ENCODE measurements at regions not wholly inside any gene's neighbourhood (a gene's known extent, or its start where the extent isn't known, plus 50 kb on each side); places are given as distances from the start of the nearest gene placed in this dataset.
"Not testable (repeated sequence)": the region's sequence is repeated elsewhere in the genome, so short reads cannot be mapped to it uniquely, and the experiment has no call there.

GRCh38 chr1:157239936-157240335 is 101.7 kb upstream of the ETV3 start:
- H3K4me3 ChIP-seq, result no peak overlapping the region
- no peak overlapping the region for H3K27ac ChIP-seq

DNA sequence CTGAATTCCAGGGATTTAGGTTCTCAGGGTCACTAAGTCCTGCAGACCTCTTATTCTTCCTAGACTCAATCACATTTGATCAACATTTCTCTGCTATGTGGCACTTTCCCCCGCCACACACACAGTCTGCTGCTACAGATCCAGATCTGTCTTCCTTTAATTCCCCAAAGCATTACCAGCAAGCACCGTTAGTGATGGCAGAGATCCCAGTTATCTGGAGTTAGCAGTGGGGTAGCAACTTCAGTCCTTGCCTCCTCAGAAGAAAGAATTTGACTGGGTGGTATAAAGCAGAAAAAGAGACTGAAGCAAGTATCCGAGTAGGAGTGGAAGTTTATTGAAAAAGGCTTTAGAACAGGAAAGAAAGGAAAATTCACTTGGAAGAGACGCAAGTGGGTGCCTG is 100.4 kb upstream of the ETV3 start:
- no peak overlapping the region for H3K4me3 ChIP-seq
- H3K27ac ChIP-seq, result no peak overlapping the region

GRCh38 chr1:157237981-157238380 is 99.8 kb upstream of the ETV3 start:
- Histone ChIP-seq H3K27ac (no peak overlapping the region), H3K4me3 (no peak overlapping the region)

DNA sequence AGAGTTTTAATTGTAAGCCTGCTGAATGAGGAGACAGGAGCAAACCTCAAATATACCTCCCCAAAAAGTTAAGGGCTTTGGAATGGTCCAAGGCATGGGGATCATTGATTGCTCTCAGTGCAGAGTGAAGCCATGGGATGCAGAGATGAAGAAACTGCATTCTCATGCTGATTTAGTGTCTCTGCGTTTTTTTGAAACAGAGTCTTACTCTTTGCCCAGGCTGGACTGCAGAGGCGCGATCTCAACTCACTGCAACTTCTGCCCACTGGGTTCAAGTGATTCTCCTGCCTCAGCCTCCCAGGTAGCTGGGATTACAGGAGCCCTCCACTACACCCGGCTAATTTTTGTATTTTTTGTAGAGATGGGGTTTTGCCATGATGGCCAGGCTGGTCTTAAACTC is 99.3 kb upstream of the ETV3 start:
- H3K4me3 ChIP-seq, result no peak overlapping the region
- no peak overlapping the region for H3K27ac ChIP-seq

DNA sequence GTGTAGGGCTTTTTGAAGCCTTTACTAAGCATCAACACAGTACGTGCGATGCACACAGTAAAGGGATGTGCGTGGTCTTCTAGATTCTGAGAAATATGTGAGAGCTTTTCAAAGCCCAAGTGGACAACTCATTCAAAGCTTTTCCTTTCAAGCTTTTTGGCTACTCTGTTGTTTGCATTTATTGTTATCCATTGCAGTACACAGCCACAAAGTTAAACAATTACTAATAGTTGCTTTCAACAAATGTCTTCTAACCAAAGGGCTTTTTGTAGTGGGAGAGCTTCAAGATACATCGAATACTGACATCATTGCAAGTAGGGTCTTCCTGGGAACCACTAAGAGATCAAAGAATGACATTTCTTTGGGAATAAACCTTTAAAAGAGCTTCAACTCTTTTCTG is 97.9 kb upstream of the ETV3 start:
- H3K27ac ChIP-seq, result no peak overlapping the region

DNA sequence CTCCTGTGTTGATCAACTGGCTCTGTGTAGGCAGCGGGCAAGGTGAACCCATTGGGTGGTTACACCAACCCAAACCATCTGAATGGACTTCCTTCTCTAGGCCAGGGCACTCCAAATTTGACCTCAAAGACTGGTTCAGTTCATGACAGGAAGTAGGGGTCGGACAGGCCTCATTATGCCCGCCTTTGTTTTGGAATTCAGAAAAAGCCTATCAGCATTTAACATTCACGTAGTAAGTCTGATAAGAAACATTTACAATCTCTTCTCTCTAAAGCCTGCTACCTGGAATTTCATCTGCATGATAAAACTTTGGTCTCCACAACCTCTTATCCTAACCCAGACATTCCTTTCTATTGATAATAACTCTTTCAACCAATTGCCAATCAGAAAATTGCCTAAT is 97.1 kb upstream of the ETV3 start:
- H3K27ac ChIP-seq, result peak overlapping the region in 1 of 21 experiments; percentile 31
- no peak overlapping the region for H3K4me3 ChIP-seq

More for the DNA sequence above, 97.9 kb upstream of the ETV3 start:
- H3K4me3 ChIP-seq, result no peak overlapping the region

- Histone ChIP-seq H3K4me3 (no peak overlapping the region), H3K27ac (peak overlapping the region in 1 of 21 experiments; percentile 31)
Measured at GRCh38 chr1:157234705-157235273, 96.6 kb upstream of the ETV3 start.

GRCh38 chr1:157233131-157233530 is 94.9 kb upstream of the ETV3 start:
- H3K4me3 ChIP-seq, result no peak overlapping the region
- no peak overlapping the region for H3K27ac ChIP-seq

DNA sequence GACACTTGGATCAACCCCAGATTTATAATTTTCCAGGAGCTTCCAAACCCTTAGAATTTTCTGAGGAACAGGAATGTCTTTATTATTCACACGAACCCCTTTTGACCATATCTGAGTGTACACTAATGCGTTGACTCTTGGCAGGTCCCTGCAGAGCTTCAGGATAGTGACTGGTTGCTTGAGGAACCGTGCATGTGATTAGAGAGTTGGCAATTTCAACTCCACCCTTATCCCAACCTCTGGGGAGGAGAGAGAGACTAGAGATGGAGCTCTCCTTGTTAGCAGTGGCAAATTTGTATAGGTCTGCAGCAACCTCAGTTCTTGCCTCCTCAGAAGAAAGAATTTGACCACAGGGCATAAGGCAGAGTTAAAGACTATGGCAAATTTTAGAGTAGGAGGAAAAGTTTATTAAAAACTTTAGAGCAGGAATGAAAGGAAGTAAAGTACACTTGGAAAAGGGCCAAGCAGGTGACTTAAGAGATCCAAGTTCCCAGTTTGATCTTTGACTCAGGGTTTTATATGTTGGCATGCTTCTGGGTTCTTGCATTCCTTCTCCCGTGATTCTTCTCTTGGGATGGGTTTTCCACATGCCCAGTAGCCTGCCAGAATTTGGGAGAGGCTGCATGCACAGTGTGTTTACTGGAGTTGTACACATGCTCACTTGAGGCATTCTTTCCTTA is 93.8 kb upstream of the ETV3 start:
- Histone ChIP-seq H3K4me3 (no peak overlapping the region), H3K27ac (no peak overlapping the region)

DNA sequence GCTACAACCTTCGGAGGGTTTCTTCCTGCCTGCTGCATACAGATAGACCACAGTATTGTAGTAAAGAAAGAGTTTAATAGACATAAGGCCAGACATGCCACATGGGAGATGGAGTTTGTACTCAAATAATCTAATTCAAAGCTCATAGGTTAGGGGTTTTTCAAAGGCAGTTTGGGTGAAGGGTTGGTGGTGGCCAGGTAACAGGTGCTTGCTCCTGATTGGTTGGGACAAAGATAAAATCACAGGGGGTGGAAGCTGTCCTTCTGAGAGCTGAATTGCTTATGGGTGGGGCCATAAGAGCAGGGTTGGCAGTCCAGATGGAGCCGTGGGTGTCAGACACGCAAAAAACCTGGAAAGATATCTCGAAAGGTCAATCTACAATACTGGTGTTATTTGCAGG is 92.3 kb upstream of the ETV3 start:
- Histone ChIP-seq H3K4me3 (no peak overlapping the region), H3K27ac (no peak overlapping the region)

DNA sequence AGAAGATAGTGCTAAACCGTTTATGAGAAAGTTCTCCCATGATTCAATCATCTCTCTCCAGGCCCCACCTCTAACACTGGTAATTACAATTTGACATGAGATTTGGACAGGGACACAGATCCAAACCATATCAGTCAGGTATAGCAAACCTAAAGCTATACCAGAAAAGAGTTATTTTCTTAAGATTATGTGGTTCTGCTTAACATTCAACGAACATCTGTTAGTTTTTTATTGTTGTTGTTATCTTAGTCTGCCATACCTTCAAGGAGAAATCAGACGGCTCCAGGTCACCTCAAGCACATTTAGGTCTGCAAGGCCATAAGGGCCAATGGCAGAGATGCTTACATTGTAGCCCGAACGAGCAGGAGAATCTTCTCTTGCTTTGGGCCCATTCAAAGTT is 89.5 kb upstream of the ETV3 start:
- no peak overlapping the region for H3K4me3 ChIP-seq
- H3K27ac ChIP-seq, result no peak overlapping the region

GRCh38 chr1:157226739-157227138 is 88.5 kb upstream of the ETV3 start:
- Histone ChIP-seq H3K4me3 (no peak overlapping the region), H3K27ac (no peak overlapping the region)

DNA sequence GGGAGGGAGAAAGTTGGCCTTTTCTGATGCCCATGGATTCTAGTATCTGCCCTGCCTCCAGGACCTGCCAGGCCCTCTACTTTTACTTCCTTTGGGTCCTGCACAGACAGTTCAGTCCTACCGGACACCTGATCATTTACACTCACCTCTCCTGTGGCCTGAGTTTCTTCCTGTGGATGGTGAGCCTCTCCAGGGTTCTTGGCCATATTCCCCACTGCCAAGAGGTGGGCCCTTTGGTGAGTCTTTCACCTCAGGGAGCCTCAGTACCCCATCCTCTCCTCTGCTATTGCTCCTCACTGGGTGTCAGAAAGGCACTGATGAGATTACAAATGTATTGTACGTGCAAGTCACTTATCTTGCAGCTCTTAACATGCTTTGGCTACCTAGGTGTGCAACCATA is 81.4 kb upstream of the ETV3 start:
- no peak overlapping the region for H3K27ac ChIP-seq
- no peak overlapping the region for H3K4me3 ChIP-seq

DNA sequence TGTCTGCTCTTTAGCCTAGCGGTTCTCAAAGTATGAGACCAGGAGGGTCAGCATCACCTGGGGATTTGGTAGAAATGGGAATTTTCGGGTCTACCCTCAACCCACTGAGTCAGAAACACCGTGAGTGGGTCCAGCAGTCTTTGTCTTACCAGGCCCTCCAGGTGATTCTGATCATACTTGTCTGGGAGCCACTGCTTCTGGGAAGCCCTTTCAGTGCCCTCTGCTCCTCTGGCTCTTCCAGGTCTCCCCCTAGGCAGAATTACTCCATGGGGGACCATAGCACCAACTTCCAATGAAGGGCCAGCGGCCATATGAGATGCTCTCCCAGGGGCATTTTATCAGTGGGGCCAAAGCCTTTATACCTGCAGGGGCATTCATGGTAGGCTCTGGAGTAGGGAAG is 81.0 kb upstream of the ETV3 start:
- Histone ChIP-seq H3K4me3 (no peak overlapping the region), H3K27ac (no peak overlapping the region)

DNA sequence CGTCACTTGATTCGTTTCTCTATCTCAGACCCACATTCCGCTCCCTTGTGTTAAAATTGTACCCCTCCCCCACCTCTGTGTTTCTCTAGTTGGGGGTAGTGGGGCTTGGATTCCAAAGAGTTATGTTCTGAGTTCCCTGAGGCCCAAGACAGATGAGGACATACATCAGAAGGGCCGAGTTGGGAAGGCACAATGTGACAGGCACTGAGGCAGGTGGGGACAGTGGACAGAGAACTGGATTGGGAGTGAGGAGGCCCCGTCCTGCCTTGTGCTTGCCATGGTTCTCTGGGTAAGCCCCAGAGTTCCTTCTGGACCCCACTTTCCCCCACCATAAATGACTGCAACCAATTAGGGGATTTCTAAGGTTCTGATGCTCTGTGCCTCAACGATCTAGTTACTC is 80.5 kb upstream of the ETV3 start:
- H3K27ac ChIP-seq, result no peak overlapping the region
- no peak overlapping the region for H3K4me3 ChIP-seq

DNA sequence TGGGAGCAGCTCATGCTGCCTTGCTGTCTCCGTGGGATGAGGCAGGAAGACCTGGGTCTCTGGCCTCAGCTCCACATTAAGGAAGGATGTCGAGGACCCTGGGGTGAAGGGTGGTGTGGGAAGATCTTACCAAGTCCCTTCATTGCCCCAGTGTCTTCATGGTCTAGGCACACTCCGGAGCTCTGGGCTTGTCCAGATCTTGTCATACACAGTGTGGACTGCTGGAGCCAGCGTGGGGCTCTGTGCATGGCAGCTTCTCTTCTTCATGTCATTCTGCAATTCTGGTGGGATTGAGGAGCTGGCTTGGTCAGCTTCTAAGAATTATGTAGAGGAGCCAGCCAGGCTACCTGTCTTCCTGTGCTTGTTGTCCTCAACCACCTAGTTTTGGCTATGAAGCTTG is 79.3 kb upstream of the ETV3 start:
- Histone ChIP-seq H3K4me3 (no peak overlapping the region), H3K27ac (no peak overlapping the region)

DNA sequence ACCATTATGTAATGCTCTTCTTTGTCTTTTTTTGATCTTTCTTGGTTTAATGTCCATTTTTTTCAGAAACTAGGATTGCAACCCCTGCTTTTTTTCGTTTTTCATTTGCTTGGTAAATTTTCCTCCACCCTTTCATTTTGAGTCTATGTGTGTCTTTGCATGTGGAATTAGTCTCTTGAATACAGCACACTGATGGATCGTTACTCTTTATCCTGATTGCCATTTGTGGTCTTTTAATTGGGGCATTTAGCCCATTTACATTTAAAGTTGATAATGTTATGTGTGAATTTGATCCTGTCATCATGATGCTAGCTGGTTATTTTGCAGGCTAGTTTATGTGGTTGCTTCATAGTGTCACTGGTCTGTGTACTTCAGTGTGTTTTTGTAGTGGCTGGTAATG is 75.6 kb upstream of the ETV3 start:
- no peak overlapping the region for H3K4me3 ChIP-seq

DNA sequence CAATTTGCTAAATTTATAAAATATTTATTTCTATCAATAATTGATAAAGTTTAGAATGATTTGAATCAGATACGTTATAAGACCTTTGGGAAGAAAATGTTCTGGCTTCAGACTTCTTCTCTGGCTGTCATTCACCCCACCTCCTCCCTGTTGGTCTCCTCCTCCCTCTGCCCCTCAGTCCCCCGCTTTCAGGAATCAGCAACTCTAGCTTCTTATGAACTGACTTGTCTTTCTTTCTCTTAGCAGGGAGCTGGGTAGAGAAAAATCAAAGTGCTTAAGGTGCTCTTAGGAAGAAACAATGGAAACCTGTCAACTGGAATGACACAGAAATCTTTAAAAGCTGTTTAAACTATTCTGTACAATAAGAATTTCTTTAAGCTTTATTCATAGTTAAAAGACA is 71.3 kb upstream of the ETV3 start:
- H3K4me3 ChIP-seq, result no peak overlapping the region
- H3K27ac ChIP-seq, result no peak overlapping the region

More for the DNA sequence above, 75.6 kb upstream of the ETV3 start:
- H3K27ac ChIP-seq, result no peak overlapping the region

DNA sequence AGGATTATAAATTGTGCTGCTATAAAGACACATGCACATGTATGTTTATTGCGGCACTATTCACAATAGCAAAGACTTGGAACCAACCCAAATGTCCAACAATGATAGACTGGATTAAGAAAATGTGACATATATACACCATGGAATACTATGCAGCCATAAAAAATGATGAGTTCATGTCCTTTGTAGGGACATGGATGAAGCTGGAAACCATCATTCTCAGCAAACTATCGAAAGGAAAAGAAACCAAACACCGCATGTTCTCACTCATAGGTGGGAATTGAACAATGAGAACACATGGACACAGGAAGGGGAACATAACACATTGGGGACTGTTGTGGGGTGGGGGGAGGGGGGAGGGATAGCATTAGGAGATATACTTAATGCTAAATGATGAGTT is 67.8 kb upstream of the ETV3 start:
- H3K4me3 ChIP-seq, H3K27ac ChIP-seq: not testable (repeated sequence)

GRCh38 chr1:157203166-157203565 is 65.0 kb upstream of the ETV3 start:
- Histone ChIP-seq H3K27ac (no peak overlapping the region), H3K4me3 (no peak overlapping the region)

DNA sequence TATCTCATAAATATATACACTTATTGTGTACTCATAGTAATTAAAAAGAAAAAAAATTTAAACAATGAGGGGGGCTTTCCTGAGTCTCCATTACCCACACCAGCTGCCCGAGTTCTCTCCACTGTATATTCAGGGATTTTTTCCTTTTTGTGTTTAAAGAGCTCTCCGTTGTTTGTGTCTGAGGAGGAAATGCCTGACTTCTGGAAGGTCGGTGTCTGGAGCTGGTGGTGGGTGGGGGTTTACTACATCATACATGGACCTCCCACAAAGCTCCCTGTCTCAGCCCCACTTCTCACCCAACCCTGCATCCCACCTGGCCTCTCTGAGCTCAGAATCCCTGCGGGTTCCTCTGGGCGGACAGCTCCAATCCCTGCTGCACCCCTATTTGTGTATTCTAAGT is 64.1 kb upstream of the ETV3 start:
- Histone ChIP-seq H3K4me3 (no peak overlapping the region), H3K27ac (no peak overlapping the region)

- no peak overlapping the region for H3K27ac ChIP-seq
- no peak overlapping the region for H3K4me3 ChIP-seq
Measured at GRCh38 chr1:157201767-157202166, 63.6 kb upstream of the ETV3 start.
